GM12875 (cell line): ENCODE measurements at regions not wholly inside any gene's neighbourhood (a gene's known extent, or its start where the extent isn't known, plus 50 kb on each side); places are given as distances from the start of the nearest gene placed in this dataset.

Experiments used
- H3K4me3 ChIP-seq: one replicate; pipeline ENCODE4 v1.5.1; 2011; ENCODE audit warnings: low read depth, low read length, control low read depth
- CTCF ChIP-seq: IDR thresholded peaks from 2 replicates; pipeline ENCODE4 v1.5.1; 2011; ENCODE audit warnings: low read depth, mild to moderate bottlenecking, control low read depth, inconsistent platforms, low read length, moderate library complexity, borderline replicate concordance; ENCODE audit not compliant: insufficient read depth

GRCh38 chrX:26747877-26748276, 531.9 kb downstream of the MAGEB5 start:
- H3K4me3 ChIP-seq = no peak overlapping the region
- no peak for TF ChIP-seq CTCF

- no peak overlapping the region for H3K4me3 ChIP-seq
- no peak for TF ChIP-seq CTCF
Measured at GRCh38 chrX:26722666-26723428, 506.9 kb downstream of the MAGEB5 start.

- H3K4me3 ChIP-seq = no peak overlapping the region
- TF ChIP-seq CTCF = no peak
Measured at GRCh38 chrX:26672571-26672970, 456.6 kb downstream of the MAGEB5 start.

GRCh38 chrX:26670521-26670920, 454.6 kb downstream of the MAGEB5 start:
- no peak overlapping the region for H3K4me3 ChIP-seq
- TF ChIP-seq CTCF = no peak

GRCh38 chrX:26664919-26665318, 448.9 kb downstream of the MAGEB5 start:
- no peak overlapping the region for H3K4me3 ChIP-seq
- TF ChIP-seq CTCF = no peak

- H3K4me3 ChIP-seq = no peak overlapping the region
- TF ChIP-seq CTCF = no peak
Measured at GRCh38 chrX:26653050-26653449, 437.1 kb downstream of the MAGEB5 start.

GRCh38 chrX:26651755-26652154, 435.8 kb downstream of the MAGEB5 start:
- H3K4me3 ChIP-seq = no peak overlapping the region
- TF ChIP-seq CTCF = peak; percentile 30; the same call in 1 of the 2 replicates
